ENCODE measurements at regions not wholly inside any gene's neighbourhood (a gene's known extent, or its start where the extent isn't known, plus 50 kb on each side); places are given as distances from the start of the nearest gene placed in this dataset.

DNA sequence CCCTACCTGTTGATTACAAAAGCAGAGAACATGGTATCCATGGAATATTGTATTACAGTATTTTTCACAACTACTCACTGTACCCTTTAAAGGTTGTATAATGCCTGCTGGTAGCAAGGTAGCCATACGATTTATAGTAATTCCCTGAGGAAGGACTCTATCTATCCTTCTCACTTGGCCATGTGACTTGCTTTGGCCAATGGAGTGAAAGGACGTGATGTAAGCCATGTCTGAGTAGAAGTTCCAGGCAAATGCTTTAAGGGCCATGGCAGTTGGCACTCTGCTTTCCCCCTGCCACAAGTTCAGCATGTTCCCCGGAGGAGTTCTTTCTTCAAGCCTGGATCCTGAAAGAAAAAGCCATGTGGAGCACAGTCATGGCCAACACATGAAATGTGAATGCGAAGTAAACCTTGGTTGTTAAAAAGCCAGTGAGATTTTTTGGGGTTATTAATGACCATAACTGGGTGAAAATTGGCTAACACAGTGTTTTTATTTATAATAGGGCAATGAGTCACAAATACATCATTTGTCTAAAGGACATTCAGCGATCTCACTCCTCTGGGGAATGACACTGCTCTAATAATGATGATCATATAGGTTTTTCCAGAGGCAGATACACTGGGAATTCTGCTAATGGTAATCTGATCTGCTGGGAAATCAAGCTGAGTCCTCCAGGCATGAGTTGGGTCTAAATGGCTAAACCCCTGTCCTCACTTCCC, 67.4 kb upstream of the SLC38A2 start:
- peak; percentile 34 to 59 for DNase-seq (ENCODE audit: low read depth in 2 of 2)
- Histone ChIP-seq H3K4me2 (ENCODE audit: extremely low read depth, insufficient read depth, low read length) (no peak overlapping the region), H3K27ac (ENCODE audit: insufficient read depth, low read length) (no peak overlapping the region), H3K4me1 (ENCODE audit: control insufficient read depth, extremely low read depth, insufficient read depth, low read length) (peaks cover 5% of the 10 kb centered on the region), H3K79me2 (ENCODE audit: control insufficient read depth, insufficient read depth, low read length) (no peaks in the 10 kb centered on the region), H4K20me1 (ENCODE audit: control insufficient read depth, extremely low read depth, insufficient read depth, low read length) (no peaks in the 10 kb centered on the region), H3K4me3 (replicated peaks in 1 of 4; ENCODE audit: control extremely low read depth in 1 of 4, insufficient read depth in 1 of 4, low read depth in 3 of 4, low read length in 4 of 4) (no peak overlapping the region), H3K36me3 (ENCODE audit: control insufficient read depth, insufficient read depth, low read length) (no peaks in the 10 kb centered on the region), H2AFZ (ENCODE audit: low read length) (no peak overlapping the region), H3K27me3 (ENCODE audit: control insufficient read depth, insufficient read depth, low read length) (no peaks in the 10 kb centered on the region), H3K9me3 (ENCODE audit: control insufficient read depth, insufficient read depth, low read depth, low read length) (no peaks in the 10 kb centered on the region), H3K9ac (ENCODE audit: insufficient read depth, low read length) (no peak overlapping the region)
- TF ChIP-seq EZH2 (IDR thresholded peaks at IDR 0.05; ENCODE audit: low read length, missing control alignments), result no peak
- TF ChIP-seq, protein P1, sequence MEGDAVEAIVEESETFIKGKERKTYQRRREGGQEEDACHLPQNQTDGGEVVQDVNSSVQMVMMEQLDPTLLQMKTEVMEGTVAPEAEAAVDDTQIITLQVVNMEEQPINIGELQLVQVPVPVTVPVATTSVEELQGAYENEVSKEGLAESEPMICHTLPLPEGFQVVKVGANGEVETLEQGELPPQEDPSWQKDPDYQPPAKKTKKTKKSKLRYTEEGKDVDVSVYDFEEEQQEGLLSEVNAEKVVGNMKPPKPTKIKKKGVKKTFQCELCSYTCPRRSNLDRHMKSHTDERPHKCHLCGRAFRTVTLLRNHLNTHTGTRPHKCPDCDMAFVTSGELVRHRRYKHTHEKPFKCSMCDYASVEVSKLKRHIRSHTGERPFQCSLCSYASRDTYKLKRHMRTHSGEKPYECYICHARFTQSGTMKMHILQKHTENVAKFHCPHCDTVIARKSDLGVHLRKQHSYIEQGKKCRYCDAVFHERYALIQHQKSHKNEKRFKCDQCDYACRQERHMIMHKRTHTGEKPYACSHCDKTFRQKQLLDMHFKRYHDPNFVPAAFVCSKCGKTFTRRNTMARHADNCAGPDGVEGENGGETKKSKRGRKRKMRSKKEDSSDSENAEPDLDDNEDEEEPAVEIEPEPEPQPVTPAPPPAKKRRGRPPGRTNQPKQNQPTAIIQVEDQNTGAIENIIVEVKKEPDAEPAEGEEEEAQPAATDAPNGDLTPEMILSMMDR (conservative IDR thresholded peaks at IDR 0.05 in 1 of 2, IDR thresholded peaks at IDR 0.05 in 1 of 2; ENCODE audit: low read depth in 1 of 2, low read length in 2 of 2), result no peak

DNA sequence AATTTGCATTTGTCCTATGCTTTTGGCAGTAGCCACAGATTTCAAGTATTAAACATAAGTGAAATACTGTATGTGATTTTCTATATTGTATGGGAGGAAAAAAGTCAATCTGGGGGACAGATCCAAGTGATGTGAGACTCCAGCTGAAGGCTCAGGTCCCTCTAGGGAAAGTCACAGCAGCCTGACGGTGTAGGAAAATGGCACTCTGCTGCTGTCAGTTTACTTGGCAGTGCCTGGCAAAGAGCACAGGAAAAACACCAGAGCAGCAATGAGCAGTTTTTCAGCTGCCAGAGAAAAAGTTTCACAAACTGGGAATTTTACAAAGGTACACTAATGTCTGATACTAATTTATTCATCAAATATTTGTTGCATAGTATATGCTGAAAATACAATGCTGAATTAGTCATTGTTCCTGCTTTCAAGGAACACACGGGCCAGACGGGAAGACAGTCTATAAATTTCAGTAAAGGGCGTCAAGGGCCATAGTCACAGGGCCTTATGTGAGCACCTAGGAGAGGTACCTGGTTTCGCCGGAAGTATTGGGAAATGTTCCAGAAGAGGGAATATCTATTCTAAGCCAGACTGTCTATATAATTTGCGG, 66.2 kb upstream of the SLC38A2 start:
- Histone ChIP-seq H3K36me3 (ENCODE audit: control insufficient read depth, insufficient read depth, low read length) (no peaks in the 10 kb centered on the region), H3K27ac (ENCODE audit: insufficient read depth, low read length) (no peak overlapping the region), H3K27me3 (ENCODE audit: control insufficient read depth, insufficient read depth, low read length) (no peaks in the 10 kb centered on the region), H2AFZ (ENCODE audit: low read length) (no peak overlapping the region), H3K79me2 (ENCODE audit: control insufficient read depth, insufficient read depth, low read length) (no peaks in the 10 kb centered on the region), H3K4me2 (ENCODE audit: extremely low read depth, insufficient read depth, low read length) (no peak overlapping the region), H3K4me3 (replicated peaks in 1 of 4; ENCODE audit: control extremely low read depth in 1 of 4, insufficient read depth in 1 of 4, low read depth in 3 of 4, low read length in 4 of 4) (no peak overlapping the region), H4K20me1 (ENCODE audit: control insufficient read depth, extremely low read depth, insufficient read depth, low read length) (no peaks in the 10 kb centered on the region), H3K9ac (ENCODE audit: insufficient read depth, low read length) (no peak overlapping the region), H3K4me1 (ENCODE audit: control insufficient read depth, extremely low read depth, insufficient read depth, low read length) (peaks cover 5% of the 10 kb centered on the region), H3K9me3 (ENCODE audit: control insufficient read depth, insufficient read depth, low read depth, low read length) (no peaks in the 10 kb centered on the region)
- DNase-seq (ENCODE audit: low read depth in 2 of 2), result no peak
- TF ChIP-seq, protein P1 (conservative IDR thresholded peaks at IDR 0.05 in 1 of 2, IDR thresholded peaks at IDR 0.05 in 1 of 2; ENCODE audit: low read depth in 1 of 2, low read length in 2 of 2), result no peak
- TF ChIP-seq EZH2 (IDR thresholded peaks at IDR 0.05; ENCODE audit: low read length, missing control alignments), result no peak

DNA sequence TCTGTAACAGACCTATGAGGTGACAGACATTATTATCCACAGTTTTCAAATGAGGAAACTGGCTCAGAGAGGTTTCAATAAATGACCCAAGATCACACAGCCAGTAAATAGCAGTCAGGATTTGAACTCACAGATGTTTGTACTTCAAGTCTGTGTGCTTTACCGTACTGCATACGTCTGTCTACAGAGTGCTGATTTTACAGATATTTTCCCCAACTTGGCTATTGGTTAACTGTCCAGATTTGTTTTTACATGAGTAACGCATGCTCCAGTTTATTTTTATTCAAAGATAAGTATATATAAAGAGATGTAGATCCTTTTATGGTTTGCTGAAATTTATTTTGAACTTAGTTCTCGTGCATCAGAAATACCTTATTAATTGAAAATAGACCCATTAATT, 65.7 kb upstream of the SLC38A2 start:
- H3K4me3 ChIP-seq (replicated peaks in 1 of 4; ENCODE audit: control extremely low read depth in 1 of 4, insufficient read depth in 1 of 4, low read depth in 3 of 4, low read length in 4 of 4), result no peak overlapping the region
- H3K36me3 ChIP-seq (ENCODE audit: control insufficient read depth, insufficient read depth, low read length), result no peaks in the 10 kb centered on the region
- no peak overlapping the region for H3K4me2 ChIP-seq (ENCODE audit: extremely low read depth, insufficient read depth, low read length)
- no peak overlapping the region for H2AFZ ChIP-seq (ENCODE audit: low read length)
- H3K27ac ChIP-seq (ENCODE audit: insufficient read depth, low read length), result no peak overlapping the region
- H4K20me1 ChIP-seq (ENCODE audit: control insufficient read depth, extremely low read depth, insufficient read depth, low read length), result no peaks in the 10 kb centered on the region
- no peaks in the 10 kb centered on the region for H3K27me3 ChIP-seq (ENCODE audit: control insufficient read depth, insufficient read depth, low read length)
- peaks cover 5% of the 10 kb centered on the region for H3K4me1 ChIP-seq (ENCODE audit: control insufficient read depth, extremely low read depth, insufficient read depth, low read length)
- TF ChIP-seq, protein P1 (conservative IDR thresholded peaks at IDR 0.05 in 1 of 2, IDR thresholded peaks at IDR 0.05 in 1 of 2; ENCODE audit: low read depth in 1 of 2, low read length in 2 of 2), result no peak
- TF ChIP-seq EZH2 (IDR thresholded peaks at IDR 0.05; ENCODE audit: low read length, missing control alignments), result no peak
- H3K79me2 ChIP-seq (ENCODE audit: control insufficient read depth, insufficient read depth, low read length), result no peaks in the 10 kb centered on the region
- H3K9ac ChIP-seq (ENCODE audit: insufficient read depth, low read length), result no peak overlapping the region
- H3K9me3 ChIP-seq (ENCODE audit: control insufficient read depth, insufficient read depth, low read depth, low read length), result no peaks in the 10 kb centered on the region
- DNase-seq (ENCODE audit: low read depth in 2 of 2), result peak in 1 of 2 donors; percentile 56
